Activated CD4-positive, CD25-positive, alpha-beta regulatory T cell treated with anti-CD3 and anti-CD28 coated beads, Interleukin-2, amount 50 U/mL, for 16 hours (primary cell): ENCODE measurements at regions not wholly inside any gene's neighbourhood (a gene's known extent, or its start where the extent isn't known, plus 50 kb on each side); places are given as distances from the start of the nearest gene placed in this dataset.

Experiments
- DNase-seq: peaks from one replicate; pipeline ENCODE4 v3.0.0-alpha.2; 2020; ENCODE audit warnings: low read depth, low spot score

DNA sequence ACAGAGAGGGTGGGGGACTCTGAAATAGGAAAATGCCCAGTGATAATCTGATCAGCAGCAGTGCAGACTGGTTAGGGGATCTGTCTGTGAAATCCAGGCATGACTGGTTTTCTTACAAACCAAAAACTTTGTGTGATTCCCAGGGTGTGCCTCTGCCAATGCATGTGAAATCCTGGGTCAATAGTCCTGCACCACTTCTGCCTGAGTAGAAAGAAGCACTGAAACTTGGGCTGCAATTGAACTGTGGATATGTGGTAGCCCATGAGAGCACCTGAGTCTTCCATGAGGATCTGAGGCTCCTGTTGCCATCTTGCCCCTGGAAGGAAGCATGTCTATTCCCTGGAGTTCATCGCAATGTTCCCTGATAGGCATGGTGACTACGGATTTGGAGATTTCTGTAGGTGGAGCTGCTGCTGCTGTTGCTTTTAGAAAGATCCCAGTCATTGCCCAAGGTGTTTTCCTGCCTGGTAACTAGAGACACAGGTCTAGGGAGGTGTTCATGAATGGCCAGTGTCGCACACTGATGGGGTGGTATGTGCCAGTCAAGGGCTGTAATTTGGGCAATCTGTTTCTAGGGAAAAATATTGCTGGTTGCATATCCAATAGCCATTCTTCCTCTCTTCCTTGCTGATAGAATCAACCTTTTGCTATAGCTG, 146.7 kb downstream of the CARTPT start:
- no peak for DNase-seq

DNA sequence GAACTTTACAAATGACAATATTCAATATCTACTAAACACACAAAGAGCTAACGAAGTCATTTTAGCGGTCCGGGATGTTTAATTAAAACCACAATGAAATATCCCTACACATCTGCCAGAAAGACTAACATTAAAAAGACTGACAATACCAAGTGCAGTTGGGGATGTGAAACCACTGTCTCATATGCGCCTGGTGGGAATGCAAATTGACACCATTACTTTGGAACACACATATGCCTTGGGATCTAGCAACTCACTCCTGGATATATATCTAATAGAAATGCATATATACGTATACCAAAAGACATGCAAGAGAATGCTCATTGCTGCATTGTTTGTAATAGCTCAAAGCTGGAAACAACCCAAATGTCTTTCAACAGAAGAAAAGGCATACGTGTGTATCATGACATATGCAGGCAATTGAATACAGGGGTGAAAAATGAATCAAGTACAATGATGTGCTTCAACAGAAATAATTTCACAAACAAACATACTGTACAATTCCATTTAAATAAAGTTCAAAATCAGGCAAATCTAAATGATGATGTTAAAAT, 153.3 kb downstream of the CARTPT start:
- no peak for DNase-seq

DNA sequence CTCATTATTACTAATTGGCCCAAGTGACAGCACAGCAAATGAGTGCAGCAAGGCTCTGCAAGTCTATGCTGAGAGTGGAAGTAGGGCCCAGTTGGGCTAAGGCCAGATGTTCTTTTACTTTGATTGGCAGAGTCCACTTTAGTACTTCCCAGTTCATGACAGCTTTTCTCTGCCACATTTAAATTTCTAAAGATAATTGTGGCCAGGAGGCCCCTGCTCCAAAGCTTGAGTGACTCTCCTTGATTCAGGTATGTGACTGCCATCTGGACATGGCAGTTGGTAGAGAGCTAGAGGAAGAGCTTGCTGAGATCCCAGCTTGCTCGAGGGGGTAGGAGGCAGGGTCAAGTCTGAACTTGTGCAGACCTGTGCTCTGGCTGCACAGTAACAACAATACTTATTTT, 154.1 kb downstream of the CARTPT start:
- no peak for DNase-seq

DNA sequence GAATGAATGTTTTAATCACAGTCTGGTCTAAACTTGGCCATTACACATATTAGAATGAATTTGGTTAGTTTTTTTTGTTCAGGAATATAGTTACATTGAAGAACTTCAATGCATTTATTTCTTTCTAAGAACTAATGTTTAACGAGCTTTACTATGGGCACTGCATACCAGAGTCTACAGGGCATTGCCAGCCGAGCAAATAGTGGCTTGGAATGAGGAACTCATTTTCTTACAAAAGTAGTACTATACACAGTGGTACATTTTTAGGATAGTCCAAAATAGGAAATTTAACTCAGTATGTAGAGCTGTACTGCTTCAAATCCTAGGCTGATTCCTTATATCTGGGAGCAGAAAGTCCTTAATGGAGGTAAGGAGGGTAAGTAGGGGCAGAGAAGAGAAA, 155.4 kb downstream of the CARTPT start:
- no peak for DNase-seq

DNA sequence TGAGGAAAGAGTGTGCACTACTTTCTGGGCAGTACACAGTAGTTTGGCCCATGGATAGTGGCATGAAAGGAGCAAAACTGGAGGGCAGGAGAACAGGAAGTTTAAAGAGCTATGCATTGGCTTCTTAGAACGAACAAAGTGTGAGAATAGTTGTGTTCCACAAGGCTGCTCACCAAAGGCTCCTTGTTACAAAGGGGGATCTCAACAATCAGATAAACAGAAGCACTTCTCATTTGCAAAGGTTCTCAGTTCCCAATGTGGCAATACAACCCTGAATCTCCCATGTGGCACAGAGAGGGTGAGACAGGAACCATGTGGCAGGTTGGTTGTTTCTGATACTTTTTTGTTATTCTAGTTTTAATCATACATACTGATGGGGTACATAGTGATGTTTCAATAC, 158.4 kb downstream of the CARTPT start:
- no peak for DNase-seq

DNA sequence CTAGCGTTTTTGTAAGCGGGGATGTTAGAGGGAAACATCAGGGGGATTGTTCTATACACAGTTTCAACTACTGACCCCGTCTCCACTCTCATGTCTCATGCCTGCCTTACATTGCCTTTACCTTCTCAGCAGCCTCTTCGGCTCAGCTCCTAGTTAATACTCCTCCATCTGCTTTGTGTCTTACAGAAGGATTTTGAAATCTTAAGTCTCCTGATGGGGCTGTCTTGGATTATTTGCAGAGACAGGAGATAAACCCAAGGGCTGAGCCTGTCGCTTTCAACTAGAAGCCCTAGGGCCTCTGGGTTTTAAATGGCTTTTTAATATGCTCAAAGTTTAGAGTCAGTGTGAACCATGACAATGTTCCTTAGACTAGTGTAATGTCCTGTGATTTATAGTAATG, 161.5 kb downstream of the CARTPT start:
- no peak for DNase-seq

DNA sequence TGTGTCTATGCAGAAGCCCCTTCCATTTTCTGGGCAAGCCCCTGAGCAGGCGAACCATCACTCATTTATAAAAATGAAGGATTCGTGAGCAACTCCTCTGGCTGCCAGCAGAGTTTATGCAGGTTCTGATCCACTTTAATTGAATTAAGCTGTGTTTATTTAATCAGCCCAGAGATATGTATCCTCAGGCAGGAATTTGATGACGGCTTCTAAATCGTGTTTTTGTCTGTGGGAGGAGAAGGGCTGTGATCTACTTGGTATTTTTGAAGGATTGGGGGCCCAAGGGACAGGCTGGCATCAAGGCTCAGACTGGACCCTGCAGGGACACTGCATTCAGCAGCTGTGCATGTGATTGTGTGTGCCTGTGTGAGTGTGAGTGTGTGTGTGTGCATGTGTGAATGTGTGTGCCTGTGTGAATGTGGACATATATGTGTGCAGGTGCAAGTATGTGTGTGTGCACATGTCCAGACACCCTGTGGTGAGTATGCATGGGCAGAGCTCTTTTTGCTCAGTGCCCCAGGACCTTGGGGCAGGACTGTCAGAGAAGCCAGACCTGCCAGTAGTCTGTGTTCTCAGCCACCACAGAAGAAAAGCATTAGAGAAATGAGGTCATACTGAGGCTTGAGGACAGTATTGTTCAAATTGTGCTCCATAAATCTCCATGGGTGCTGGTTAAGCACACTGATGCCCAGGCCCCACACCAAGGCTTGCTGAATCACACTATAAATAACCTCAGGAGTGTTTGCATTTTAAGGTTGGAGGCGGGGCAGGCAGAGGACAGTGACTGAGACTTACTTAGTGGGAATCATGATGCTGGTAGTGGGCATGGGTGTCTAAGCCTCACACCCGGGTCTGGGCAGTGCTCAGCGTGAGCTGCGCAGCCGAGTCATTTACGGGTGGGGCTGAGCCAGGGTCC, 164.0 kb downstream of the CARTPT start:
- DNase-seq = no peak

DNA sequence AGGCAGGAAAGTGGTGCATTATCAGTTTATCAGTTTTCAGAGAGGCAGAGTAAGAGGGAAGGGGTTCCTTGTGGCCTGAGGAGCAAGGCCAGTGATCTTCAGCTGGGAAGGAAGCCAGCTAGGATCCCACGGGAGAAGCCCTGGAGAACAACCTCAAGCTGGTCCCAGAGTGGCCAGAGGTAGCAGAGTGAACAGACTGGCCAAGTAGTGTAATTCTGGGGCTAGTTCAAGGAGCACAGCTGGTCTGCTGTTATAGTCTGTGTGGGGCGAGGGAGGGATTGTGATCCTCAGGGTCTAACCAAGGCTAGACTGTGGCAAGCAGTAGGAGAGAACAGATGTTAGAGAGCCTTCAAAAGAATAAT, 164.6 kb downstream of the CARTPT start:
- no peak for DNase-seq

DNA sequence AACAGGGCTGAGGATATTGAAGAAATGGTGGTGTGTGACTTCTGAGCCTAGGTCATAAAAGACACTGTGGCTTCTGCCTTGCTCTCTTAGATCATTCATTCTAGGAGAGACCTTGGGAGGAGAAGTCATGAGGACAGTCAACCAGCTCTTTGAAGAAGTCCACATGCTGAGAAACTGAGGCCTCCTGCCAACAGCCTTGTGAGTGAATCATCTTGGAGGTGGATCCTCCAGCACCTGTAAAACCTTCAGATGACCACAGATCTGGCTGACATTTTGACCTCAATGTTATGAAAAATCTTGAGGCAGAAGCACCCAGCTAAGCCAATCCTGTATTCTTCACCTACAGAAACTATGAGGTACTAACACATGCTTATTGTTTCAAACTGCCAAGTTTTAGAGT, 165.9 kb downstream of the CARTPT start:
- DNase-seq = no peak

DNA sequence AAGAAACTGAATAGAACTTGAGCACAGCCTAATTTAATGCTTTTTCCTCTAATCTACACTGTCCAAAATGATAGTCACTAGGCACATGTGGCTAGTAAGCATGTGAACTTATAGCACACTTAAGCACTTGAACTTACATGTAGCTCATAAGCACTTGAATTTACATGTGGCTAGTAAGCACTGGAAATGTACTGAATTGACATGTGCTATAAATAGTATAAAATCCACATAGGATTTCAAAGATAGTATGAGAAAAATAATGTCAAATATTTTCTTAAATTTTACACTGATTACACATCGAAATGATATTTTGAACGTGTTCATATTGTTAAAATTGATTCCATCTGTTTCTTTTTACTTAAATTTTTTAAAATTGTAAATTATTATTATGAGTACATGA, 167.3 kb downstream of the CARTPT start:
- no peak for DNase-seq

DNA sequence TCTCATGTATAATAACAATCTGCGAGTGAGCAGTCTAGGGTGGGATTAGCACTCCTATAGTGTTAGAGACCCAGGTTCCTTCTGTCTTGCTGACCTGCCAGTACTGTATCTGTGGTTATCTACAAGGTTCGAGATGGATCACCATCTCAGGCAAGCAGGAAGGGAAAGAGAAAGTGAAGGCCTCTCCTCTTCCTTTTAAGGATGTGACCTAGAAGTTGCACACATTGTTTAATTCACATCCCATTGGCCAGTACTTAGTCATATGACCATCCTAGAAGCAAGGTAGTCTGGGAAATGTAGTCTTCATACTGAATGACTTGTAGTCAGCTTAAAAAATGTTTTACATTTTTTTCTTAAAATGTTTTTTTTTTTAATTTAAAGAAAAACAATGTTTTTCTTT, 168.6 kb downstream of the CARTPT start:
- no peak for DNase-seq

DNA sequence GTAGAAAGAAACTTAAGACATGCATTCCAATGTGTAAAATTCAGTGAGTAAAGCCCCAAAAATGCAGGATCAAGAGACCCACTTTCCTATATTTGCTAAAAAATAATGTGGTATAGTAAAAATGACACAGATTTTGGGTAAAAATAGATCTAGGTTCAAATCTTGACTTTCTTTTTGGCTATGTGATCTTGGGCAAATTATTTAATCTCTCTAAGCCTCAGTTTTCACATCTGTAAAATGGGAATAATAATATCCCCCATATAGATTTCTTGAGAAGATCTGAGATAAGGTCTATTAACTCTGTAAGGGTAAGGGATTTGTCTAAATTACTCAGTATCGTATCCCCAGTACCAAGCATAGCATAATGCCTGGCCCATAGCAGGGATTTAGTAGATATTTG, 172.3 kb downstream of the CARTPT start:
- no peak for DNase-seq

DNA sequence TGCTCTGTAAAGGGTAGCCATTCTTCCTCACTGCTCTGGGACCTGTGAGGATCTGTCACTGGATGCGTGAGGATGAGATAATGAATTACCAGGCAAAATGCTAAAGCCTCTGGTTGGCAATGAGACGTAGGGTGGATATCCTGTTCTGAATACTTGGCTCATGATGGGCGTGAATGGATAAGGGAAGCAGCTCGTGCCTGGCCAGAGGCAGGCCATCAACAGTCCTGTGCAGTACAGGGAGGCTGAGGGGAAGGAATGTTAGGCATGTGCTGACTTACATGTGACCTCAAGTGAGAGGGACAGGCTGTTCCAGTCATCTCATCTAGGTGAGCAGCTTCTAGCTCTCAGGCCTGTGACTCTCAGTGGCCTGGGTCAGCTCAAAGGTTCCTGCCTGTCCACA, 172.8 kb downstream of the CARTPT start:
- no peak for DNase-seq

DNA sequence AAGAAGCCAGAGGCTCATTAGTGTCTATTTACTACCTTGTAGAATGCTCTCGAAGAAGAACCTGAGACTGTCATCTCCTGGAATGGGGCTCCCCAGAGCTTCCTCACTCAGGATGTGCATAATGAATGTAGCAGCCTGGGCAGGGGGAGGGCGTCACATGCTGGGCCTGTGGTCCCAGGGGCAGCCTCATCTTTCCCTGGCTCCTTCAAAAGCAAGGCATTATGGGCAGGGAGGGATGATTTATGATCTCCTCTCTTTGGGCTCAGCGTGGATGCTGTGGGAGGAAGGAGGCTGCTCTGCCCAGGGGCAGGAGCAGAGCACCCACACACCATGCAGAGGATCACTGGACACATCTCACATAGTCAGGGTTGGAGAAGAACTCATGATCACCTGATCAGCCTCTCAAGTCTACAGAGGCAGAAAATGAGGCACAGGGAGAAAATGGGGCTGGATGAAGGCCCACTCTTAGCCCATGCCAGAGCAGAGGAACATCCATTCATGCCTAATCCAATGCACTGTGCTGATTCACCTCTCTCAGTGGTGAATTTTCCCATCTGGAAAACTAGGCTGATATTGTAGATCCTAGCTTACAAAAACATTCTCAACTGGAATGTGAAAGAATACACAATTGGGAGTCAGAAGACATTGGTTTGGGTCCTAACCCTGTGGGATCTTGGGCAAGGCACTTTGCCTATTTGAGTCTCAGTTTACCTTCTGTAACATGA, 173.7 kb downstream of the CARTPT start:
- no peak for DNase-seq

DNA sequence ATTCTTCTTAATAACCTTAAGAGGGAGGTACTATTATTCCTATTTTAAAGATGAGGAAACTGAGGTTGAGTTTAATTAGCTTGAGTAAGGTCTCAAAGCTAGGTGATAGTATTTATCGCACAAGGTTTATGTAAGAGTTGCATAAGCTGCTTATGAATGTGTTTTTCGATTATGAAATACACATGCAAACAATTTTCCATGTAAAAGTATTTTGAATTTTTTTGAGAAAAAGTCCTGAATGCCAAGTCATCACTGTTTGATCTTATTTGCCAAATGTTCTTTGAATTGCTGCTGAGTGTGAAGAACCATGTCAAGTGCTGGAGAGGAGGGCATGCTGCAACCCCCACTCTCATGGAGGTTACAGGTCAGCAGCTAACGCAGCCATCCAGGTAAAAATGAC, 174.4 kb downstream of the CARTPT start:
- DNase-seq = no peak

DNA sequence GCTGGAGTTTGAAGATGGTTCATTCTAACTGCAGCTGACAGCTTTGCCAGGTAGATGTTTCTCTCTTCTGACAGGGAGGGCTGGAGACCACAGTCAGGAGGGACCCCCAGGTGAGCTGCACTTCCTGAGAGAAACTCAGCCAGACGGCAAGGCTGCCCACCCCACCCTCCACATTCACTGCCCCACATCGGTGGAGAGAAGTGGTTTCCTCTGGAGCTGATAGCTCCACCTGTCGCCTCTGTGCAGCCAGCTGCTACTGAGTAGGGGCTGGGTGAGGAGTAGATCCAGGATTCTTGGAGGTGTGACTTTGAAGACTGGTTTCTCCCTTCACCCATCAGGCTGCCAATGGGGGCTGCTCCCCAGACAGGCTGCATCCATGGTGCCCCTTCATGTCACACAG, 175.0 kb downstream of the CARTPT start:
- no peak for DNase-seq

DNA sequence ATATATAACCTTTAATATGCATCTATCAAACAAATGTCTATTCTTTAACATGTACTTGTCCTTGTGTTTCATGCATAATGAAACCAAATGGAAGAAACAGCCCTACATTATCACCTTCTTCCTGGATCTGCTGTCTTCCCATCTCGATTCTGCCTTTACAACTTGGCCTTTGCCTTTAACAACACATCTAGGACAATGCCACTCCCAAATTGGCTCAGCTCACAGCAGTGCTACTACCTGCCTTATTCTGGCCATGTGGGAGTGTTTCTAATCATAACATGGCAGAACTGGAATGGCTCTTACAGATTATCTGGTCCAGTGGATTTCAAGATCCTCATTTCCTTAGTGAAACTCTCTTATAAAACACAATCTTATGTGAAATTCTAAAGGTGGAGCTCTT, 176.5 kb downstream of the CARTPT start:
- no peak for DNase-seq

DNA sequence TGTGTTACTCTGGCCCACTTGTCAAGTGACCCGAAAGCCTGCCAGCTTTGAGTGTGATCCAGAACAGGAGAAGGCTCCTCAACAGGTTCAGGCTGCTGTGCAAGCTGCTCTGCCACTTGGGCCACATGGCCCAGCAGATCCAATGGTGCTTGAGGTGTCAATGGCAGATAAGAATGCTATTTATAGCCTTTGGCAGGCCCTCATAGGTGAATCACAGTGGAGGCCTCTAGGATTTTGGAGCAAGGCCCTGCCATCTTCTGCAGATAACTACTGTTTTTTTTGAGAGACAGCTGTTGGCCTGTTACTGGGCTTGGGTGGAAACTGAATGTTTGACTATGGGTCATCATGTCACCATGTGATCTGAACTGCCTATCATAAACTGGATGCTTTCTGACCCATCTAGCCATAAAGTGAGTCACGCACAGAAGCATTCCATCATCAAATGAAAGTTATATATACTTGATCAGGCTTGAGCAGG, 180.8 kb downstream of the CARTPT start:
- no peak for DNase-seq

DNA sequence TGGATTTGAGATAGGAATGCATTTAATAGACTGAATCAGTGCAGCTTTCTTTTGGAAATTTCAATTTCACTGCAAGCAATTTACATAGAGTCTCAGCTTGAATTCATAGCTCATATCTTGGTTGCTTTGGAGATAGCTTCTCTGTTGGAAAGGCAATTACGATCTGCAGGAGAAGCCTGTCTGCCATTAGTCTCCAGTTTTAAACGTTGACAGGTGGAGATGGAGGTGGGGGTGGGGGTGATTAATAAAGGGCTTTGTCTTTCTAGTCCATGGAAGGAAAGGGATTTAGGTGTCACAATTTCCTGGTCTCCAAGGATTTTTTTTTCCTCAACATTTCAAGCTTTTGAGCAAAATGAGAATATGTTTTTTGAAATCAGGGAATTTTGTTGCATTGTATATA, 184.7 kb downstream of the CARTPT start:
- no peak for DNase-seq

DNA sequence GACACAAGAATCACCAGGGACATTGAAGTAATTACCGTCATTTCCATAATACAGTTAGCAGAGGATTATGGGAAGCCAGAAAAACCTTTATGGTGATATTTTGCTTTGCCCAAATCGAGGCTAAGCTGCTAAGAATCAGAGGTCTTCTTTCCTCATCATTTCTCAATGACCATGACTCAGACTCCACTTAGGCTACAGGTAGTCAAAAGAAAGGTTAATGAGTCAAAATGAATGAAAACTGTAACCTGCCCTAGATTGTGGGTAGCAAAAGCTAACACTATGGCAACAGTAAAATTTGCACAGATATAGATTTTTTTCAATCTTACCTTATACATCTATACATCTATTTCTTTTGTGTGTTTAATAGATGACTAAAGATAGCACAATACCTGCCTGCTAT, 185.8 kb downstream of the CARTPT start:
- DNase-seq = no peak

DNA sequence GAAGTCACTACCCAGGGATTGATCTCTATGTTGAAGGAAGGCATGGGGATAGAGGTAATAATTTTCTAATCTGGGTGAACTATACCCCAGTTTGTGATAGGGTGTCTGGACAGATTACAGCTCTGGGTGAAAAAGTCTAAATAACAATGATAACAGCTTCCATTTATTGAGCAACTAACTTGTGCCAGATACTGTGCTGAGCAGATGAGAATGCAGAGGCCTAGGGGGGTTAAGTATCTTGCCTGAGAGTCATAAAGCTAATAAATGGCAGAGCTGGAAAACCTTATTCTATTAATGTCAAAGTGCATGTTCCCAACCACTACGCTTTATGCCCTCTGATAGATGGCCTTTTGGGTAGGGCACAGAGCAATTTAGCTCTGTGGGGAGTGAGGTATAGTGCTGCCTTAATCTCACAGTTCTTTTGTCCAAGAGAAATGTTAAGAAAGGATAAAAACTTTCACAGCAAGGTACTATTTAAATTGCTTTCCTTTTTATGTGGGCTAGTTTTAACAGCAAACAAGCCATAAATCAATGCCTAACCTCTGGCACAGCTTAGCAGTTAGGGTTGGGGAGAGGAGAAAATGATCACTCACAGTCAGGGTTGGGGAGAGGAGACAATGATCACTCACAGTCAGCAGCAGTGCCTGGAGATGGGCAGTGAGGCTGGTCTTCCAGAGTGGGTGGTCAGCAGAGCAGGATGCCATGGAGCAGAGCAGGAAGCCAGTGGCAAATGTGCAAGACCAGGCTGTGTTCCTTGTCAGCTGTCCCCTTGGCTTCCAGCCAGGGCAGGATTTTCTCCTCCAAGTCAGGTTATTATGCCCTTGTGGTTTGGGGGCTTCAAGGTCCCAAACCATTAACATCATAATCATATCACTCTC, 187.0 kb downstream of the CARTPT start:
- no peak for DNase-seq
